Inferior parietal cortex (tissue), 1 donor: ENCODE measurements at regions not wholly inside any gene's neighbourhood (a gene's known extent, or its start where the extent isn't known, plus 50 kb on each side); places are given as distances from the start of the nearest gene placed in this dataset.
"Not testable (repeated sequence)": the region's sequence is repeated elsewhere in the genome, so short reads cannot be mapped to it uniquely, and the experiment has no call there.

ENCODE experiments used
- DNase-seq: peaks from one replicate; pipeline ENCODE4 v3.0.0-alpha.2; 2016; ENCODE audit errors: extremely low spot score

DNA sequence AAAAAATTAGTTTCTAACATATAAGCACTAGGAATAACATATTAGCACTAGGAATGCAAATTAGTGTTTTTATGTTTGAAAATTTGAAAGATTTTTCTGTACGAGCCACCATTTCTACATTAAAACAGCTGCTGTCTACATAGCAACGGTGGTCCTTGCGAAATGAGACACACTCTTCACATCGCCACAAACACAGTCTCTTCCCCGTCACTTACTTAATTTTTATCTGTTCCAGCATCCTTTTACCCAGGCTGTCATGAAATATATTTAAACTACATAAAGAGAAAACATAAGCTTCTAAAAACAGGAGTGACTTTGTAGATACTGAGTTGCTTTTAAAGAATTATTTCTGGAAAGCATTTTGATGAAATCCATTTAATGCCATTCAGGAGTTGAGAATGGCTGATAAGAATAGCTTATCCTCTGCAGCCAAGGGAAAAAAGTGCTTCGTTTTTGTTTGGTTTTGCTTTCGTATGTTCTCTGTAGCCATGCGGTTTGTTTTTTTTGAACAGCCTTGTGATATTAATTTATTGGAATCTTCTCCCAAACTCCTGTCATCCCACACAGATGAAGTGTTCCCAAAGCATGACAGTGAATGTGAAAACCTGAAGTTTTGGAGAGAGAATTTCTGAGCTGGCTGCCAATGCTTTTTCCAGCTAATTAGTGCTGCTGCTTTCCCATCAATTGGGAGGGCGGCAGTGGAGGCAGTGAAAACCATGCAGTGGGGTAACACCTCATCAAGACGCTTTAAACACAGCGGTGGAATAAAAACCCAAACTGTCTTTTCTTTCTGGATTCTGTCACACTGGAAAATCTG, 603.7 kb upstream of the ADARB2 start:
- DNase-seq = no peak

- no peak for DNase-seq
Observed at GRCh38 chr10:2335626-2336025, 598.3 kb upstream of the ADARB2 start.

GRCh38 chr10:2334575-2334974, 597.2 kb upstream of the ADARB2 start:
- no peak for DNase-seq

- DNase-seq = no peak
Observed at GRCh38 chr10:2329082-2329481, 591.8 kb upstream of the ADARB2 start.

GRCh38 chr10:2326411-2326810, 589.1 kb upstream of the ADARB2 start:
- no peak for DNase-seq

GRCh38 chr10:2315045-2315485, 577.7 kb upstream of the ADARB2 start:
- not testable (repeated sequence) for DNase-seq

GRCh38 chr10:2306081-2306480, 568.8 kb upstream of the ADARB2 start:
- no peak for DNase-seq

DNA sequence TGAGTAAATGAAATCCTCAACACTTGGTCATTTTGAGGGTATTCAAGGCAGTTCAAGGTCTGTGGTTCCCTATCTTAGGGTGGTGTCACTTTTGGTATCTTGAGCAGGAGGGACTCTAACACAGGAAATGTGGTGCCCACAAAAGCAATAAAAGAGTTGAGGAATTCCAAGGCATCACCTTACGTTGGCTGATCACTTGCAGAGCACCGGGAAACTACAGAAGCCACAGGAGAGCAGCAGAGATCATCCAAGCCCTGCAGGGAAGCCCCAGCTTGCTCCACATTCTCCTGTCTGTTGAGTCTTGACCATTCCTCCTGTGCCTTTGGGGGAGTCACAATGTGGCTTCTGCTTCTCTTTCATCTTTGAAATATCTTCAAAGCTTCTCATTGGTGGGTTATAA, 565.8 kb upstream of the ADARB2 start:
- no peak for DNase-seq

DNA sequence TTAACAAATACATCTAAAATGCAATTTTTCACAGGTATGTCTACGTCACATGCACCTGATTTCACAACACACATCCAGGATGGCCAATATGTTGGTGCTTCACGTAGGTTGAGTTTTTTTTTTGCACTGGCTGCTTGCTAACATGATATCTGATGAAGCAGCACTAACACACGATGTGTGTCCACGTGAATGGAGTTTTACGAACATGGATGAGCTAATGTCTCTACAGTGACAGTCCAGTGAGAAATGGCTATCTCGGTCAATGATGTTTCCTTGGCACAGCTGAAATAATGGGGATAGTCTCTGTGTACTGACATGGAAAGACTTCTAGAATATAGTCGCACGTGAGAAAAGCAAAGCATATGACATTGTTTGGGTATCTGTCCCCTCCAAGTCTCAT, 563.9 kb upstream of the ADARB2 start:
- DNase-seq = no peak

DNA sequence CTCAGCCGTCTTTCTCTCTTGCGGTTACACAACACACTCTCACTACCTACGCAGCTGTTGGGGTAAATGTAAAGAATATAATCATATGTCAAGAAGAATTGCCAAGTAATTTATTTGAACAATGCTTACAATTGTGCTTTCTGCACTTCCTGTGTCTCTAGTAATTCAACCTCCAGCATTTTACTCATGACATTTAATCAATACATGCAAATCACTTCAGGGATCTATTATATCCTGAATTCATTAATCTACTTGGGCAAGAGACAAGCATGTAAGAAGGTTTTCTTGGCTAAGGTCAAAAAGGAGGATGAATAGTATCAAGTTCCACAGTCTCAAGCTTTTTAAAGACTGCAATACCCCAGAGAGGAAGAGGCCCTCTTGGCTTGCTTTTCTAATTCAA, 562.9 kb upstream of the ADARB2 start:
- no peak for DNase-seq

DNA sequence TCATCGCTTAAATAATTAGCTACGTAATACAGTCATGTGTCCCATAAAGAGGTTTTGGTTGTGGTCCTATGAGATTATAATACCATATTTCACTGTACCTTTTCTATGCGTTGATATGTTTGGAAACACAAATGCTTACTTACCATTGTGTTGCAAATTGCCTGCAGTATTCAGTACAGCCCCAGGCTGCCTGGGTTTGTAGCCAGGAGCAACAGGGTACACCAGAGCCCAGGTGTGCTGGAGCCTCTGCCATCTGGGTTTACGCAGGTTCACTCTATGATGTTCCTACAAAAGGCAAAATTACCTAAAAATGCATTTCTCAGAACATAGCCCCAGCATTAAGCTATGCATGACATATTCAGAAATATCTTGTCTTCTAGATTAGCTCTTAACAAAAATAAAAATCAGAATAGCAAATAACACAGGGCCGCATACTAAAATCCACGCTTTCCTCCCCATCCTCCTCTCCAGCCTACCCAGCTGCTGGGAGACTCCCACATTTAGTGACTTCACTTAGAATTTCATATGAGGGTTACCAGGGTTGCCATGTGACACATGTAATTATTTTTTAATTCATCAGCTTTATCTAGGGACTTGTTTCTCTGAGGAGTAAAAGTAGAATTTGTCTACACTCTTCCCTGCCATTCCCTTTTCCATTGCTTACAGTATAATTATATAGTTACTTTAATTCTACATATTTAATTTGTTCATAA, 559.0 kb upstream of the ADARB2 start:
- no peak for DNase-seq

GRCh38 chr10:2294739-2295138, 557.4 kb upstream of the ADARB2 start:
- no peak for DNase-seq

GRCh38 chr10:2284071-2284470, 546.7 kb upstream of the ADARB2 start:
- DNase-seq = no peak

DNA sequence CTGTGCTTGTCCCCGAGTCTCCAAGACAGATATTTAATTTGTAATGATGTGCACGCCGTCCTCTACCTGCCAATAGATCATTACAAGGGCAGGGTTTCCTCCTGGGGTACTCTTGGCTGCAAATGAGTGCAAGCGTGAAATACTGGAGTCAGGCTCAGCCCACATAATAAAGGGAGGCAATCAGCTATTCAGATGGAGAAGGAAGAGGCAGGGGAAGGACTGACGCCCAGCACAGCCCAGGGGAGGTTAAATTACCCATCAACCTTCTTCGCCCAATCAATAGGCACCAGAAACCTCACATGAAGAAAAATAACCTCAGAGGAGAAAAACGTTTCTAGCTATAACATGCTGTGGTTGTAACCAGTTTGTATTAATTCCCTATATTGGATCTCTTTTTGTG, 544.9 kb upstream of the ADARB2 start:
- no peak for DNase-seq

GRCh38 chr10:2280713-2281300, 543.5 kb upstream of the ADARB2 start:
- DNase-seq = no peak

GRCh38 chr10:2279711-2280110, 542.4 kb upstream of the ADARB2 start:
- no peak for DNase-seq

DNA sequence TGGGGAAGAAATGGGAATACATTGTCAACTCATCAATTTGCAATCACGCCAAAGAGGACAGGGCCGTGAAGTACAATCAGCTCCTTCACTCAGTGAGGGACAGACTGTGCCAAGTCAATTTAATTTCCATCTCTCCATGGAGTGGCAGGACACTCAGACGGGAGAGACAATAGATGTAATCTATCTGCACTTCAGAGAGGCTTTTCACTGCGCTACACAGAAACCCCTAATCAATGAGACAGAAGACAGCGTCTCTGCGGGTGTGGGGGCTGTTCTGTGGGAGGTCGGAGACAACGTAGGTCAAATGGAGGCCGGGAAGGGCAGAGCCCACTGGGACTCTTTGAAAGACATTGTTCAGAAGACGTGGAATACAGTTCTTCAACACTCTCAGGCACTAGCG, 541.0 kb upstream of the ADARB2 start:
- DNase-seq = no peak

DNA sequence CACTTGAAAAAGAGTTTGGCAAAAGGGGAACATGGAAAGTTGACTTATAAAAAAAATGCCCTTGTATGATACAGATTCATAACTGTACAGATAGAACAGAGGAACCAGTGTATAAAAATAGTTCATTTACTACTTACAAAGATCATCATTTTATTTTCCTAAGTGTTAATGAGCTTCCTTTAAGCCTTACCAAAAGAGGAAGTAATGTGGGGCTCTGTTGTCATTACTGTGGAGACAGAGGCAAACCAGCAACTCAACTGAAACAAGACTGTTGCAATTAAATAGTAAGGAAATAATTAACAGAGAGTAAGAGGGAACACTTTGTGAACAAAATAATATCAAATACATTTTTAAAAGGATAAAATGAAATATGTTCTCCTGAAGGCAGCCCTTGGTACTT, 526.2 kb upstream of the ADARB2 start:
- DNase-seq = no peak

DNA sequence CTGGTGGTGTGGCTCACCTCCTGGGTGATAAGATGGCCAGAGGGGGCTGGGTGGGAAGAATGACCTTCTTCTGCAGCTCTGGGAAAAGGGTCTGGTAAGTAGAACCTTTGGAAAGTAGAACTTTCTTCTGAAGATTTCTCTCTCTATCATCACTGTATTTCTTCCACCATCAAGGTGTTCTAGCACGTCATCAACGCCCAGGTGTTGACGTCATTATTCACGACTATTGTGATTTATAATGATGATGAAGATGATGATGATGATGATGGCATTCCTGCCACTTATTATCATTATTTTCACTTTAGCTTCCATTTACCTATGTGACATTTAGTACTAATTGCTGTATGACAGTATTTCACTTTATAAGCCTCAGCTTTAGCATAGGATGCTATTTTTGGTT, 525.6 kb upstream of the ADARB2 start:
- no peak for DNase-seq

DNA sequence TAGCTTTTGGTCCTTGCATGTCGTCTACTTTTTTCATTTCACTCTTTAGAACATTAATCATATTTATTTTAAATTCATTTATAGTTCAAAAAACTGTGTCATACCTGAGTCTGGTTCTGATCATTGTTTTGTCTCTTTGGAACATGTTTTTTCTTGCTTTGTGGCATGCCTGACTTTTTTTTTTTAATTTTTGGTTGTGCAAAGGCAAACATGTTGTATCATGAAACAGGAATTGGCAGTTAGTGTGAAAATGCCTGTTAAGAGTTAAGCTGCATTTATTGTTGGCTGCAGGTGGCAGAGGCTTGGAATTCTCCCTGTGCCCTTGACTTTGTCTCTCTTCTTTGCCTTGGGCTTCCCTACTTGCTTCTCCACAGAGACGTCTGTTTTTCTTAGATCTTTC, 525.0 kb upstream of the ADARB2 start:
- no peak for DNase-seq

DNA sequence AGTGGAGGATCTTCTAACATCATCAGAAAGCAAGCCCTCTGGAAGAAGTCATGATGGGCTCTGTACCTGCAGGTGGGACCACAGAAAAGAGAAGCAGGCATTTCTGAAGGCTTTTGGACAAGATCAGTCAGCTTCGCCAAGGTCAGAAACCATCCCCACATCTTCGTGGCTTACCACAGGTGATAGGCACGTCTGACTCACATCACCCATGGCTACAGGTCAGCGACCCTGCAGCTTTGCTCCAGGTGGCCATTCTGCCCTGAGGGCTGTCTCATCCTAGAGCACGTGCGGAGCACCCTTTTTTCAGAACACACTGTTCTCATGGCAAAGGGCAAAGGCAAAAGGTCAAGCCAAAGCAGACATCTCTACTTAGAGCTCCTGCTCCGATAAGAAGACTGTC, 518.9 kb upstream of the ADARB2 start:
- DNase-seq = no peak

- DNase-seq = no peak
Observed at GRCh38 chr10:2252096-2252495, 514.8 kb upstream of the ADARB2 start.

DNA sequence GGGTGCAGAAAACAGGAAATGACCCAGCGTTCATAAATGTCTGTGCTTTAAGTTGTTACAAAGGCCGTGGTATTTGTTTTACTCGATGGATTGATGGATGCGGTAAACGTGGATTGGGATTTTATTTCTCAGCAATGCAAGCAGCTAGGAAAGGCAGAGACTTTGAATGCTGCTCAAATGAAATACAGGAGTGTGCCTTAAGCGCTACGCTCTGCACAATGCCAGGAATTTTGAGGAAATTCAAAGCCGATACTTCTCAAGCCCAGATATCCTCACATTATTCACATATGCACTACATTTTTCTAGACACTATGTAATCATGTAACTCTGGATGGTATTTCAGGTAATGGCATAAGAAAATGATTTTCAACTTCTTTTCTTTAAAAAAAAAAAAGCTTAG, 514.3 kb upstream of the ADARB2 start:
- no peak for DNase-seq
